ENCODE measurements at regions not wholly inside any gene's neighbourhood (a gene's known extent, or its start where the extent isn't known, plus 50 kb on each side); places are given as distances from the start of the nearest gene placed in this dataset.

- TF ChIP-seq CTCF (IDR thresholded peaks at IDR 0.05) (no peak), POLR2A (IDR thresholded peaks at IDR 0.05) (no peak)
These were observed 655.3 kb downstream of the LRRC70 start for GRCh38 chr5:63233911-63234310.
